Mesenchymal stem cell (in vitro differentiated cells and primary cell): ENCODE measurements at regions not wholly inside any gene's neighbourhood (a gene's known extent, or its start where the extent isn't known, plus 50 kb on each side); places are given as distances from the start of the nearest gene placed in this dataset.

Experiments
- DNase-seq: peaks from one replicate; pipeline ENCODE4 v3.0.0-alpha.2; 2013
- H2AFZ ChIP-seq: one replicate; pipeline ENCODE4 v1.6.1; 2013; ENCODE audit warnings: low read depth, mild to moderate bottlenecking, control low read depth, inconsistent platforms, low read length, moderate library complexity
- H2AK5ac ChIP-seq: 2 replicates; pipeline ENCODE4 v1.6.1; 2013; ENCODE audit warnings: low read length, moderate library complexity, mild to moderate bottlenecking, inconsistent platforms; ENCODE audit not compliant: severe bottlenecking
- H2BK120ac ChIP-seq: one replicate; pipeline ENCODE4 v1.6.1; 2013; ENCODE audit warnings: low read depth, mild to moderate bottlenecking, inconsistent platforms, low read length, moderate library complexity
- H2BK12ac ChIP-seq, 2 experiments: one replicate each; pipeline ENCODE4 v1.6.1; 2013; ENCODE audit warnings: inconsistent platforms in 2 of 2, low read length in 2 of 2, mild to moderate bottlenecking in 2 of 2, moderate library complexity in 2 of 2, control low read depth in 1 of 2
- H2BK15ac ChIP-seq: one replicate; pipeline ENCODE4 v1.6.1; 2013; ENCODE audit warnings: mild to moderate bottlenecking, low read depth, inconsistent platforms; ENCODE audit not compliant: poor library complexity, severe bottlenecking
- H2BK5ac ChIP-seq: 2 replicates; pipeline ENCODE4 v1.6.1; 2013; ENCODE audit warnings: low read depth, mild to moderate bottlenecking, low read length, control low read depth, inconsistent platforms; ENCODE audit not compliant: poor library complexity, severe bottlenecking
- H3K14ac ChIP-seq, 2 experiments: one replicate each; pipeline ENCODE4 v1.6.1; 2013; ENCODE audit warnings: inconsistent platforms in 2 of 2, low read length in 2 of 2, control low read depth in 1 of 2, mild to moderate bottlenecking in 1 of 2, moderate library complexity in 1 of 2
- H3K18ac ChIP-seq, 2 experiments: one replicate each; pipeline ENCODE4 v1.6.1; 2013; ENCODE audit warnings: inconsistent platforms in 2 of 2, low read length in 2 of 2, control low read depth in 1 of 2, low read depth in 1 of 2, mild to moderate bottlenecking in 1 of 2
- H3K23ac ChIP-seq, 2 experiments: one replicate each; pipeline ENCODE4 v1.6.1; 2013; ENCODE audit warnings: inconsistent platforms in 2 of 2, low read length in 2 of 2, mild to moderate bottlenecking in 2 of 2, moderate library complexity in 2 of 2, control low read depth in 1 of 2
- H3K27ac ChIP-seq: 2 replicates; pipeline ENCODE4 v1.5.1; 2013; ENCODE audit warnings: mild to moderate bottlenecking, moderate library complexity, low read length, control low read depth, inconsistent platforms; ENCODE audit not compliant: poor library complexity, severe bottlenecking
- H3K27me3 ChIP-seq, 2 experiments: 2 replicates each; pipeline versions ENCODE4 v1.6.1 to v1.7.0; 2013; ENCODE audit warnings: low read length in 2 of 2, mild to moderate bottlenecking in 2 of 2, moderate library complexity in 2 of 2, control low read depth in 1 of 2, inconsistent platforms in 1 of 2; ENCODE audit not compliant: control insufficient read depth in 1 of 2, insufficient read depth in 1 of 2
- H3K36me3 ChIP-seq, 2 experiments: 2 replicates each; pipeline versions ENCODE4 v1.6.1 to v1.7.0; 2013; ENCODE audit warnings: low read length in 2 of 2, control low read depth in 1 of 2, inconsistent platforms in 1 of 2, low read depth in 1 of 2, mild to moderate bottlenecking in 1 of 2; ENCODE audit not compliant: insufficient read depth in 2 of 2, control insufficient read depth in 1 of 2
- H3K4ac ChIP-seq, 2 experiments: one replicate each; pipeline ENCODE4 v1.6.1; 2013; ENCODE audit warnings: inconsistent platforms in 2 of 2, low read length in 2 of 2, mild to moderate bottlenecking in 2 of 2, moderate library complexity in 2 of 2, control low read depth in 1 of 2, low read depth in 1 of 2
- H3K4me1 ChIP-seq: 2 replicates; pipeline ENCODE4 v1.6.1; 2013; ENCODE audit warnings: low read depth, low read length, control low read depth; ENCODE audit not compliant: control insufficient read depth, insufficient read depth
- H3K4me2 ChIP-seq: 2 replicates; pipeline ENCODE4 v1.6.1; 2013; ENCODE audit warnings: low read length, mild to moderate bottlenecking, inconsistent platforms; ENCODE audit not compliant: poor library complexity, severe bottlenecking
- H3K4me3 ChIP-seq, 2 experiments: 2 replicates each; pipeline versions ENCODE4 v1.5.1 to v1.7.0; 2013; ENCODE audit warnings: low read length in 2 of 2, mild to moderate bottlenecking in 2 of 2, control low read depth in 1 of 2, low read depth in 1 of 2; ENCODE audit not compliant: insufficient read depth in 1 of 2
- H3K79me1 ChIP-seq: replicated peaks from 2 replicates; pipeline ENCODE4 v1.6.1; 2013; ENCODE audit warnings: mild to moderate bottlenecking, control low read depth, low read length, inconsistent platforms; ENCODE audit not compliant: poor library complexity, severe bottlenecking
- H3K9ac ChIP-seq: 2 replicates; pipeline ENCODE4 v1.7.0; 2013; ENCODE audit warnings: mild to moderate bottlenecking, low read length, moderate library complexity
- H3K9me3 ChIP-seq: 2 replicates; pipeline ENCODE4 v1.7.0; 2013; ENCODE audit warnings: mild to moderate bottlenecking, low read length; ENCODE audit not compliant: control insufficient read depth
- H4K8ac ChIP-seq: one replicate; pipeline ENCODE4 v1.6.1; 2013; ENCODE audit warnings: inconsistent platforms, mild to moderate bottlenecking, low read length, moderate library complexity
- H4K91ac ChIP-seq: one replicate; pipeline ENCODE4 v1.6.1; 2013; ENCODE audit warnings: mild to moderate bottlenecking, low read length, inconsistent platforms
- WGBS: methylation state at CpG from one replicate; pipeline ENCODE4 v1.1.7; 2013; ENCODE audit warnings: mixed read lengths; 5-methylcytosine and 5-hydroxymethylcytosine counted together

GRCh38 chrX:67922966-67923365 lies 379.1 kb downstream of the AR start:
- H3K4me1 ChIP-seq = no peaks in the 10 kb centered on the region
- H3K18ac ChIP-seq = no peak overlapping the region
- no peak overlapping the region for H2AFZ ChIP-seq
- no peaks in the 10 kb centered on the region for H3K36me3 ChIP-seq
- H2BK15ac ChIP-seq = no peak overlapping the region
- H3K23ac ChIP-seq = no peak overlapping the region
- DNase-seq = no peak
- no peak overlapping the region for H2AK5ac ChIP-seq
- no peaks in the 10 kb centered on the region for H3K27me3 ChIP-seq
- H3K14ac ChIP-seq = no peak overlapping the region
- no peak overlapping the region for H4K8ac ChIP-seq
- H3K4me3 ChIP-seq = no peak overlapping the region
- no peak overlapping the region for H3K27ac ChIP-seq
- no peak overlapping the region for H3K4me2 ChIP-seq
- no peak overlapping the region for H2BK12ac ChIP-seq
- 68% methylated on average over 2 of the region's 2 CpGs for WGBS
- no peak overlapping the region for H3K4ac ChIP-seq
- no peak overlapping the region for H4K91ac ChIP-seq
- H3K79me1 ChIP-seq = no peaks in the 10 kb centered on the region
- no peaks in the 10 kb centered on the region for H3K9me3 ChIP-seq
- H3K9ac ChIP-seq = no peak overlapping the region
- H2BK5ac ChIP-seq = no peak overlapping the region
- H2BK120ac ChIP-seq = no peak overlapping the region

GRCh38 chrX:67939270-67939669 lies 395.4 kb downstream of the AR start:
- H3K18ac ChIP-seq = no peak overlapping the region
- DNase-seq = no peak
- H3K9ac ChIP-seq = no peak overlapping the region
- H2BK120ac ChIP-seq = no peak overlapping the region
- no peak overlapping the region for H2BK12ac ChIP-seq
- no peak overlapping the region for H4K8ac ChIP-seq
- no peak overlapping the region for H3K27ac ChIP-seq
- H3K36me3 ChIP-seq = no peaks in the 10 kb centered on the region
- no peak overlapping the region for H3K4me3 ChIP-seq
- no peaks in the 10 kb centered on the region for H3K27me3 ChIP-seq
- H3K23ac ChIP-seq = no peak overlapping the region
- no peaks in the 10 kb centered on the region for H3K79me1 ChIP-seq
- no peak overlapping the region for H2AK5ac ChIP-seq
- no peak overlapping the region for H2BK5ac ChIP-seq
- H4K91ac ChIP-seq = no peak overlapping the region
- H2BK15ac ChIP-seq = no peak overlapping the region
- no peak overlapping the region for H3K4ac ChIP-seq
- no peak overlapping the region for H3K14ac ChIP-seq
- H3K4me2 ChIP-seq = no peak overlapping the region
- no peak overlapping the region for H2AFZ ChIP-seq
- H3K4me1 ChIP-seq = no peaks in the 10 kb centered on the region
- no peaks in the 10 kb centered on the region for H3K9me3 ChIP-seq

GRCh38 chrX:67949270-67949669 lies 405.4 kb downstream of the AR start:
- Histone ChIP-seq H3K4me1 (no peaks in the 10 kb centered on the region), H2BK5ac (no peak overlapping the region), H3K18ac (no peak overlapping the region), H3K4me3 (no peak overlapping the region), H3K23ac (no peak overlapping the region), H3K27ac (no peak overlapping the region), H3K4ac (no peak overlapping the region), H2AK5ac (no peak overlapping the region), H2BK120ac (no peak overlapping the region), H3K4me2 (no peak overlapping the region), H2AFZ (no peak overlapping the region), H3K14ac (no peak overlapping the region), H3K79me1 (no peaks in the 10 kb centered on the region), H2BK15ac (no peak overlapping the region), H3K9me3 (no peaks in the 10 kb centered on the region), H4K91ac (no peak overlapping the region), H3K27me3 (no peaks in the 10 kb centered on the region), H3K9ac (no peak overlapping the region), H4K8ac (no peak overlapping the region), H3K36me3 (no peaks in the 10 kb centered on the region), H2BK12ac (no peak overlapping the region)
- no peak for DNase-seq
- WGBS = 75% methylated on average over 4 of the region's 4 CpGs

- H4K91ac ChIP-seq = no peak overlapping the region
- no CpG with 5 or more reads among the region's 2 CpGs for WGBS
- no peak for DNase-seq
Observed at GRCh38 chrX:67953658-67954057, 409.8 kb downstream of the AR start.

More at GRCh38 chrX:67953658-67954057, 409.8 kb downstream of the AR start:
- no peak overlapping the region for H3K9ac ChIP-seq
- no peaks in the 10 kb centered on the region for H3K36me3 ChIP-seq
- no peak overlapping the region for H2BK5ac ChIP-seq
- H3K27ac ChIP-seq = no peak overlapping the region
- no peak overlapping the region for H3K14ac ChIP-seq
- no peak overlapping the region for H3K4me2 ChIP-seq
- H2AK5ac ChIP-seq = no peak overlapping the region
- no peaks in the 10 kb centered on the region for H3K9me3 ChIP-seq
- no peak overlapping the region for H4K8ac ChIP-seq
- no peak overlapping the region for H3K18ac ChIP-seq
- H2AFZ ChIP-seq = no peak overlapping the region
- no peak overlapping the region for H2BK15ac ChIP-seq
- no peaks in the 10 kb centered on the region for H3K4me1 ChIP-seq
- H3K23ac ChIP-seq = no peak overlapping the region
- no peaks in the 10 kb centered on the region for H3K27me3 ChIP-seq
- H2BK120ac ChIP-seq = no peak overlapping the region
- no peaks in the 10 kb centered on the region for H3K79me1 ChIP-seq
- H2BK12ac ChIP-seq = no peak overlapping the region
- no peak overlapping the region for H3K4me3 ChIP-seq
- H3K4ac ChIP-seq = no peak overlapping the region
